HG03575 (cell line): ENCODE measurements at regions not wholly inside any gene's neighbourhood (a gene's known extent, or its start where the extent isn't known, plus 50 kb on each side); places are given as distances from the start of the nearest gene placed in this dataset.
"Not testable (repeated sequence)": the region's sequence is repeated elsewhere in the genome, so short reads cannot be mapped to it uniquely, and the experiment has no call there.

Experiments used
- ATAC-seq: cut with Tn5 transposase; IDR thresholded peaks from one replicate; pipeline ENCODE4 v1.9.1; 2021; ENCODE audit not compliant: unreplicated experiment, insufficient number of reproducible peaks, low FRiP score; ENCODE audit errors: extremely low read depth

DNA sequence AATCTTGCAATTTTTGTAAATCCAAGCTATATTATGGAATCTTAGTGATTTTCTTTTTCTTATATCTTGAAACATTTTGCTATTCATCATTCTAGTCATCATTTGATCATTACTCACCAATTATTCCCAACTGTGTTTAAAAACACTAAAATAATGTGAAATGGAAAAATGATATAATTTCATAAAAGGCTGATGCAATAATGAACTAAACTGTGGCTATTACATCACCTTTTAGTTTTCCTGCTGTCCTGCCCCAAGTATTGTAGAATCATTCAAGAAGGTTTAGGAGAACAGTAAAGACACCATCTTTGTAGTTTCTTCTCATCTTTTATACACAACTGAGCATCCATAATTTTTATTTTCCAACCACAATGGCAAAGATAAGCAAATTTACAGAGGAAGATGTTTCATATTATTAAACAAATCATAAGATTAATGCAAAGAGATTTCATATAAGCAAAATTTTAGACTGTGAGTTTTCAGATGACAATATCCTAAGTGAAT is 431.0 kb upstream of the SLC30A5 start:
- ATAC-seq, result no peak

DNA sequence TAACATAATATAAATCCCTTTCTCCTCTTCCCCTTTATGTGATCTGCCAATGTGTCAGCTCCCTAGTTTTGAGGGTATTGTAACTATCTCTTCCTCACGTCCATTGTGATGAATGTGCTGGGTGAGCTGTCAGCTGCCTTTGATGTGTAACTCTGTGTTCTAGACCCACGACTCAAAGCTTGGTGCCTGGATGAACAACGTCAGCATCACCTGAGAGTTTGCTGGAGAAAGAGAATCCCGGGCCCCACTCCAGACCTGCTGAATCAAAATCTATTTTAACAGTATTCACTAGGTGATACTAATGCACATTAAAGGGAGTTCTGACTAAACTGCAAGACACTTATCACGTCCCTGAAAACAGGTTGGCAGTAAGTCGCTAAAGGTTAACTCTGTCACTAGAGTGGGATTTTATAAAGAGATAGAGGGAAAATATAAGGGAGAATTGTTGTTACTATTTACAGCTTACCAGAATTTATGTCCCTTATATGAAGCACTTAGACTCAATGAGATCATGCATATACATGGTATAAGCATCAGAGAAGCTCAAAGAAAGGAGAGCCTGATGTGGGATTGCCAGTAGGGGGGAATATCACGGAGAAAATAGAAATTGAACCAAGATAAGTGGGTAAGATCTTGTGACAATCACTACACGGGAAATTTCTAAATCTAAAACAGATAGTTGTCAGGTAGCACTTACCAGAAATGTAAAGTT is 423.8 kb upstream of the SLC30A5 start:
- no peak for ATAC-seq

DNA sequence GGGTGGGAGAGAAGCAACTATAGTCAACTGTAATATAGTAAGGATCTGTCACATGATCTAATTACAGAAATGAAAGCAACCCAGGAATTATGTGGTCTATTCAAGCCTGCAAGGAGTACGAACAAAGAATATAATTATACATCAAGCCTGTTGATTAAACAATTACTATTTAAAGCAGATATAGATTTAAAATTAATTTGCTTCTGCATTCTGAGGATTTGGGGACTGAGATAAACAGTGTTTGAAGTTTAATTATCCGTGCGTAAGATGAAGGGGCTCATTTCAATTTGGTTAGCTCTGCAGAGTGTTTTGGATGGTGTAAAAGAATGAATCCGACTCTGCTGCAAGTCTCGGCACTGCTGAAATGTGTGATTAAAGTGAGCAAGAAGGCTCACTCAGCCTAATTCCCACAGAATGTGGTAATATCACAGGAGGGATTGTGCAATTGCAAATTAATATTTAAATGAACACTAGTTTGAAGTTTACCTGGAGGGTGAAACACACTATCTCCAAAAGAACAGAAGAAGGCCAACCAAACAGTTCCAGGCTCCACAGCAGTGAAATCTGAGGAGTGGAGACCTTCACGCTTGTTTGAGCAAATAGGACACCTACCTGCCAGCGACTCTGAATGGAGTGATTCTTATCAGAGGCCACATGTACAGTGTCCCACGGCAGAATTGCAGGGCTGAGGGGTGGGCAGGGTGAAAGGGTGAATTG is 420.6 kb upstream of the SLC30A5 start:
- ATAC-seq, result no peak

DNA sequence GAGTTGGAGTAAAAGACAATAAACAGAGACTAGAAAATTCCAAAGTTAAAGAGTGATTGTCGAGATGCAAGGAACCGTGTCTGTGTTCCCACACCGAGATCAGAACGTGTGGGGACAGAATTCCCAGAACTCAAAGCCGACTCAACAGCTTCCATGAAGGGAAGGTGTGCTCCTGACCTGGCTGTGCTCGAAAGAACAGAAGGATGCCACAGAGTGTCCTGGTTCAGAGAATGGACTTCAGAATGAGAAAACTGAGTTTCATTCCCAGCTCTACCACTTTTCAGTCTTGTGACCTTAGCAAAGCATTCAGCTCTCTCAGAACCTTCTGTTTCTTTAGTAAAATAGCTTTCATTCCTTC is 420.0 kb upstream of the SLC30A5 start:
- ATAC-seq, result no peak

DNA sequence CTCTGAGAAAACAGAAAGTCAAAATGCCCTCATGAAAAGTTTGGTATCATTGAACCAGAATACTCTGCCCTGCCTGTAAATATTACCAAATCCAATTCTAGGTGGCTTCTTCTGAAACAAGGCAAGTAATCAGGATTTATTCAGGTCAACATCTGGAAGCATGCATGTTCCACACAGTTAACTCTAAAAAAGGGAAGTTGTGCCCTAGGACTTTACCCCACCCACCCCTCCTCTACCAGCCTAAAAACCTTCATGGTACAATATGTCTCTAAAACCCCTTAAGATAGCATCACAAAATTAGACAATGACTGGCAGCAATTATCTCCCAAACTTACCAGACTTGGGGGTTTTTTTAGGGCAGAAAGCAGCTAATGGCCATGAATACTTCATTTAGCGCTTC is 414.8 kb upstream of the SLC30A5 start:
- ATAC-seq, result no peak

DNA sequence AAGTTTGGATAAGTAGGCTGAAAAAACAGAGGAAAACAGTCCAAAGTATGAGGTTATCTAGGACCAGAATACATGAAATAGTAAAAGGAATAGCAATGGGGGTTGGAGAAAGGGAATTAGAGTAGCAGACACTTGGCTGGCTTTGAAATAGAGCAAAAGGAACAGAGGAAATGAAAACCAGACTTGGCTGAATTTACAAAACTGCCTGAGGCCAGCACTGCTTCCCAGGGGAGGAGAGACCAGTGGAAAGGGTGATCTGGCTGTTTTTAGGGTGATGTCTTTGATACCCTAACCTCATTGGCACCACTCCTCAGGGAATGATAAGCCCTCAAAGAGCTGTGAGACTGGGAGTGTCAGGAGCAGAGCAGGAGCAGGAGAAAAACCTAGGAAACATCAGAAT is 413.4 kb upstream of the SLC30A5 start:
- no peak for ATAC-seq

DNA sequence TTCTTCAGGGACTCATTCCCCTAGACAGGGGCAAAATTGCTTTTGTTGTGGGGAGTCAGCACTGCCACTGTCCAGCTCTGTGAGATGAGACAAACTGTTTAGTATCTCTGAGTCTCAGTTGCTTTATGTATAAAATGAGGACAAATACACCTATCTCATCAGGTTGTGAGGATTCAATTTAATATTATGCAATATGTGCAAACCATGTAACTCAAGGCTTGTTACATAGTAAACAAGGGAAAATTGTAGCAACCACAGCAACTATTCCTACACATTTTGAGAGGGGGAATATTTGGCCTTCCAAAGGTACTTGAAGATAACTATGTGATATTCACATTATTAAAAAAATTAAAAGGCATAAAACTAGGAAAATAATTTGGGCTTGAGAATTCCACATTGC is 411.9 kb upstream of the SLC30A5 start:
- no peak for ATAC-seq

DNA sequence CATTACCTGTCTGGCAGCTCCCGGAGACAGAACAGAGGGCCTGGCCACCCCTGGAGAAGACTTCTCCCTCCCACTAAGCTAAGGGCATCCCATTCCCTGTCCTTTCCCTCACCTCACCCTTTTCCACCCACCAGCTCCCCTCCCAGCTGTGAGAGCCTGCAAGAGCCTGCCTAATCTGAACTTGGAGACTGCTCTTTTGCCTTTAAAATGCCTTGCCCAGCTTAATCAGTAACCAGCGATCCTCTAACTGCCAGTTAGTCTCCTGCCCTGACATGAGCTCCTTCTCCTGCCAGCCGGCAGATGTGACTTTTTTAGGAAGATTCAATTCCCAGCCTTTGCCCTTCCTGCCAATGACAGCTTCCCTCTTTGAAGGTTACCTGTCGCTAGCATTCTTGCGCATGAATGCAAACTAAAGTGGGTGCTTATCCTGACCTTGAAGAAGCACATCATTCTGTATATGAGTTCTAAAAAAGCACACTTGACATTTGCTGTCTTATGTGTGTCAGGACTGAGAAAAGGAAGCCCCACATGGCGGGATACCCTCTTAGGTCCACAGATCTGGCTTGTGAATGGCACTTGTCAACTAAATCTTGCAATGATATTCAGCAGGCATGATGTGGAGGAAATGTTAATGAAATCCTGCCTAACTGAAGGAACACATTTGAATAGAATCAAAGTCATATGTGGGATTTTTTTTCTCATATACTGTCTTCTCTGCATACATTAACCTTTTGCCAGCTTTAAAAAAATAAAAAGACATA is 411.2 kb upstream of the SLC30A5 start:
- ATAC-seq, result no peak

DNA sequence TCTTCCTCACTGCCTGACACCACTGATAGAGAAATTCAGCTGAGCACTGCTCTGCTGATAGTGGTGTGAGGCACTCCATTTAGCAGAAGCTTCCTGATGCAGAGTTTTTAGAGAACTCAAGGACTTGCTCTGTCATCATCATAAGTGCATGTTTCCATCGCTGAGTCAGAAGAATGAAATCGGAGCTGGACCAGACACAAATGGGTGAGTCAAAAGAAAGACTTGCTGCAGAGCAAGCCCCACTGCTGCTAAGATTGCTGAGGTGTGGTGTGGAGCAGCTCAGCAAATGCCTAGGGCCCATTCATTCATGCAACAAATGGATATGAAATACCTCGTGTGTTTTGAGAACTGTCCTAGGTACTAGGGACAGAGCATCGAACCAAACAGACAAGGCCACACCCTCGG is 410.2 kb upstream of the SLC30A5 start:
- ATAC-seq, result no peak

DNA sequence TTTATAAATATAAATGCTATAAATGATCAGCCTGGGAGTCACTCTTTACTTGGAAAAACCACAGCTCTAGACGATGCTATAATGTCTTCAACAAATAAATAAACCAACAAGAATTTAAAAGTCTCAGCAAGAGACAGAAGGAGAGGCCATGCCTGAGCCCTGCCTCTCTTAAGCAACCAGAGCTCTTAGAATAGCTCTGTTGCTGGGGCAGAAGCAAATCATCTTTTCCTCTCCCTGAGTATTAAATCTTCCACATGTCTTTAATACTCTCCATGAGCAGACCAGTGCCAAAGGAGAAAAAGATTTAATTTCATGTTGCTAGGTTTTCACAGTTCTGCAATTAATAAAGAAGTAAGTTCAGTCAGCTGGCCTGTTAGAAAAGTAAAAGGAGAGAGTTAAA is 408.0 kb upstream of the SLC30A5 start:
- ATAC-seq, result no peak

DNA sequence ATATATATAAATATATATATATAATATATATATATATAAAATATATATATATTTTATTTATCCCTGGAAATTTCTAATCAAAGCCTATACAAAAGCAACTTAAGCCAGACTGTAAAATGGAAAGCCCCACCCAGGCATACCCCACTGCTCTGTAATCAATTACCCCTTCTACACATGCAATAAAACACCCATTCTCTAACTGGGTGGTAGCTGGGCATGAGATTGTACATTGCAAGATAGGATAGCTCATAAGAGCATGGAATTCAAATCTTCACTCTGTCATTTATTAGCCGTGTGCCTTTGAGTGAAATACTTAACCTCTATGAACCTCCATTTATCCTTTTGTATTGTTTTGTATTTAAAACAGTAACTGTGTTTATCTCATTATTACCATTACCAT is 405.3 kb upstream of the SLC30A5 start:
- ATAC-seq, result no peak

DNA sequence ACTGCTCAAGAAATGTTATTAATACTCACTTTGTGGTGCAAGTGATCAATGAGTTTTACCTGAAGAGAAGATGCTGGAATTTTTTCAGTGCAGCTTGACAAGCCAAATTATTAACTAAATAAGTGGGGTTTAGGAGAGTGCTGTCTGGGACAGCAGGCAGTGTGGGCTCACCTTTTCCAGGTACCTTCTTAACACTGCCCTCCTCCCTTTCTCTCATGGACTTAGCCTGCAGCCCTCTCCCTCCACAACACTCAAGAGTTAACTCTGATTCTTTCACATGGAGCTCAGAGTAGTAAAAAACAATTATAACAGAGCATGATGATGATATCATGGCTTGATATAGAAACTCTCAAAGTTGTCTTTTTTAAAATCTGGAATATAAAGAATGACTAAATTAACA is 404.8 kb upstream of the SLC30A5 start:
- no peak for ATAC-seq

DNA sequence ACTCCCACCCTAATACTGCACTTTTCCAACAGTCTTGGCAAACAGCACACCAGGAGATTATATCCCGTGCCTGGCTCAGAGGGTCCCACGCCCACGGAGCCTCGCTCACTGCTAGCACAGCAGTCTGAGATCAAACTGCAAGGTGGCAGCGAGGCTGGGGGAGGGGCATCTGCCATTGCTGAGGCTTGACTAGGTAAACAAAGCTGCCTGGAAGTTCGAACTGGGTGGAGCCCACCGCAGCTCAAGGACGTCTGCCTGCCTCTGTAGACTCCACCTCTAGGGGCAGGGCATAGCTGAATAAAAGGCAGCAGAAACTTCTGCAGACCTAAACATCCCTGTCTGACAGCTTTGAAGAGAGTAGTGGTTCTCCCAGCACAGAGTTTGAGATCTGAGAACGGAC is 401.9 kb upstream of the SLC30A5 start:
- ATAC-seq, result not testable (repeated sequence)

DNA sequence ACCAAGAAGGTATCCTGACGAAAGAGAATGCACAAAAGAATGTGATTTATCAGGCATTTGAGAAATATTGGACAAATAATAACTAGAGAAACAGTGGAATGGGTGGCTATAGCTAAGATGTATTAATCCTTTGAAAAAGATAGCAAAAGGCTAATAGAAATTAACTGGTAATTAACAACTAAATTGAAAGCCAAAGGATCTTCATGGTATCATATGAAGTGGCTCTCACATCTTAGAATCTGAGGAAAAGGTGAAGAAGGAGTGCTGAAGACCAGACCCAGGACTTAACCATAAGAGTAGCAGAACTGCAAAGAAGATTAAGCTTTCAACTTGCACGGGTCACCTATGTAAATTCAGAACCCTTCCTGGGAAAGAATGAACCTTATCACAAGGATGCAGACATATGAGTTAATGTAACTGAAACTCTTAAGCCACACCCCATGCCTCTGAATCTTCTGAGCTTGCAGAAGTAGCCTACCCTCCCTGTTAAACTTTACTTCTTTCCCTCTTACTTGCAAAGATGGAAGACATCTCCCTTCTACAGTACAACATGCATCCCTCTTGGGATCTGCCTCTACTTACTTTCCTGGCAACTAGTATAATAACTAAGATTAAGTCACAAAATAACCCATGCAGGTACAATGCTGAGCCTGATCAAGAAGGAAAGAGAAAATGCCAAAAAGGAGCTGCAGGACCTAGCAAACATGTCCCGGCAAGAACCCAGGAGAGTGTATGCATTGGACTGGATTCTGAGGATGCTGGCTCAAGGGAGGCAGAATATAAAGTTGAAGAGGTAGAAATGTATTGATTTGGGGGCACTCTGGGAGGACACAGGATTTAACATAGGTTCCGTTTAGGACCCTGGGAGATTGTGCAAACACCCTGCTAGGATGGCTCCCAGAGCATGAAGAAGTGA is 395.5 kb upstream of the SLC30A5 start:
- ATAC-seq, result no peak

DNA sequence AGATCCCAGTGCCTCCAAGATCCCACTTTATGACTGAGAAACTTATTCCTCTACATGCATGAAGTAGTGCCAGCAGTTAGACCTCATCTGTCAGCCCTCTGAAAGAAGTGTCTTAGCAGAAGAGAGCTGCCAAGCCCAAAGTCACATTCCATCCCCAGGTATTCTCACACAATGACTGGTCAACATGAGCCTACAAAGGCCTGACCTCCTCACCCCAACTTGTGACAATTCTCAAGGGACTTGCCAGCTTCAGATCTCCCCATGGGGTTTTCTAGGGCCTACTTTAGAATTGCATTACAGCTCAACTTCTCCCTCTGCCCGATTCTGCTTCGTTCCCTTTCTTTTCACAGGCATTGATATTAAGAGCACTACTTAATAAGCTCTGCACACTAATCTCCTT is 393.8 kb upstream of the SLC30A5 start:
- ATAC-seq, result no peak

DNA sequence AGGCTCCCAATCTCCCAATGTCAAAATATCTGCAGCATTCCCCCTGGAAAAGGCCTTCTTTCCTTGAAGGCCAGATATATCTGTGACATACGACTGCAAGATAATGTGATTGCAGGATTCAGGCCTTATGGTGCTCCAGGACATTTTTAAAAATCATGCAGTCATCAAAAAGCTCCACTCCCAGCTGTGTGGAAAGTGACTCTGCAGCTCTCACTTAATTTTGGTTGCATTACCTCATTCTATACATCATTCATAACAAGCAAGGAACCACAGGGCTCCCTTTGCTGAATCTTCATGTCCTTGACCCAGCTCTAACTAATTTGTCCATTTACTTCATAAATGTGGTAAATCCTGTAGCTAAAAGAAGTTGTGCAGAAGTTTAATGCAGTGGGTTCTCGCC is 386.2 kb upstream of the SLC30A5 start:
- no peak for ATAC-seq

DNA sequence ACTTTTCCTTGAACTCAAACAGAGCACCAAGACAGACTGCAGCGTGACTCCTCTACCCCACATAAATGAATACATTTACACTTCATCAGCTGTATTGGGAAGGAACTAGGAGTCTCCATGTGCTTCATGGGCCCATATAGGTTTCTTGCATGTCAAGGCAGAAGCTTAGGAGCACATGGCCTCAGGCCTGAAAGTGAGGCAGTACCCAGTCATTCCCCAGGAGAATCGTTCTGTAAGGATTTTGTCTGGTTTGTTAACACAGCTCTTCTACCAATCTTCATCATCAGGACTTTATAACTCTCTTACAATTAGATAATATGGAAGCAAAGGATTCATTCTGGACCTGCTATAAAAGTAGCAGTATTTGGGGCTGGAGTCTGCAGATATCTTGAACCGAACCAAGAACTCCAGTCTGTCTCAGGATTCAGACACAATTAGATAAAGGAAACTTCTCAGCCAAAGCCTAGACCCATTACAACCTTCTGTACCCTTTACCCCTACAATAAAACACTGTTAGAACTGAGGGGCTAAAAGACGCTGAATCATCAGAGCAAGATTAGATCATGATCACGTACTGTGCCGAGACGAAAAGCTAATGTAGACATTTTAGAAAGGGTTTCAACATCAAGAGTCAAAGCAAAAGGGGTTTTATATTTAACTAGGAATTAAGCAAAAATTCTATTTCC is 385.5 kb upstream of the SLC30A5 start:
- ATAC-seq, result no peak

DNA sequence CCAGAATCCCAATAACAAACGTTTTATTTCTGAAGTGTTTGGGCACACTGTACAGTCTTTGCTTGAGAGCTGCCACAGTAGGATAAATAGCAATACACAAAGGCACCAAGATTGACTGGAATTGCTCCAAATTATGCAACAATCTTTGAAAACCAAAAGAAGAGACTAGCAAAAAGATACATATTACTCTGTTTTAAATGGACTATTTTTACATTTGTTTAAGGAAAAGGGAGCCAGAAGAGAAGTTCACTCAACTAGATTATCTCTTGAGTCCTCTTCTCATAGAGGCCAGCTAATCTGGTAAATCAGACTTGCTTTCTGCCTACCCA is 385.0 kb upstream of the SLC30A5 start:
- ATAC-seq, result no peak

DNA sequence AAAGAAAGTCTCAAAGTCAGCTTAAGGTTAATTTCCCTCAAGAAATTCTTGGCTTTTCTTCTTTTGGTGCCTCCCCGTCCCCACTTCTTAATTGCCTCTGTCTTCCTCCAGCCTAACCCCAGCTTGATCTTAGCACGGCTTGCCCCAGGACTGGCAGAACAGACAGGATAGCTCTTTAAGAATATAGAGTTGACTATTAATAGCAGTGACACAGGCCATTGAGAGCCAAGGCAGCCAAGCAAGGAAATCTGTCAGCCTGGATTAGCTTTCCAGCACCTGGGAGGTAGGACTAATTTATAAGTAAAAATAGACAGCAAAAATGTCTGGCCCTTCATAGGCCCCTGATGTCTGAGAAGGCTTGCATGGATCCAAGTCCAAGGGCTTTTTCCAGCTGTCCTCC is 384.6 kb upstream of the SLC30A5 start:
- no peak for ATAC-seq
